Muscle of arm (tissue), 1 donor: ENCODE measurements at regions not wholly inside any gene's neighbourhood (a gene's known extent, or its start where the extent isn't known, plus 50 kb on each side); places are given as distances from the start of the nearest gene placed in this dataset.
"Not testable (repeated sequence)": the region's sequence is repeated elsewhere in the genome, so short reads cannot be mapped to it uniquely, and the experiment has no call there.

Source experiments
- DNase-seq: peaks from one replicate; pipeline ENCODE4 v3.0.0-alpha.2; 2013

DNA sequence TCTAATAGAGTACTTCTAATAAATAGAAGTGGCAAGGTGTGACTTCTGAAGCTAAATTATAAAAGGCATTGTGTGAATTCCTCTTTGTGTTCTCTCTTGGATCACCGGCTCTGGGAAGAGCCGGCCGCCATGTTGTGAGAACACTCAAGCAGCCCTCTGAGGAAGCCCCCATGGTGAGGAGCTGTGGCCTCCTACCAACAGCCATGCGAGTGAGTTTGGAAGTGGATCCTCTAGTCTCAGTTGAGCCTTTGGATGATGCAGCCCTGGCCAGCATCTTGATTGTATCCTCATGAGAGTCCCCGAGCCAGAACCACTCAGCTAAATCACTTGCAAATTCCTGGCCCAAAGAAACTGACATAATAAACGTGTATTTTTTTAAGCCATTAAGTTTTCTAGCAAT lies 94.5 kb upstream of the CARD11 start:
- DNase-seq = no peak

- no peak for DNase-seq
Measured at GRCh38 chr7:3138997-3139396, 95.3 kb upstream of the CARD11 start.

DNA sequence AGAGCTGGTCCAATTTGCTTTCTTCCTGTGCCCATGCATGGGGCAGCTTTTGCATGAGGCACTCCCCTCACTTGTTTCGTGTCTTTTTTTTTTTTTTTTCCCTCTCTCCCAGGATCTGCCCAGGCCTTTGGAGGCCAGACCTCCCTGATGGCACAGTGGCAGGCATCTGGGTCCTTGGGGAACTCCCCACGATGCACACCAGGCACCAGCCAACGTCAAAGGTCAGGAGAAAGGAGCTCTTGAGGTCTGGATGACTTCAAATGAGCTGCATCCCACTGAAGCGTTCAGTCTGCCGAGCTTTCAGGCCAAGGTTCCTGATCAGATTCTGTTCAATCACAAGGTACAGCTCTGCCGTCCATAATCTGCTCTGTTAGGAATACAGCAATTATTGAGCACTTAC lies 97.2 kb upstream of the CARD11 start:
- DNase-seq = no peak

DNA sequence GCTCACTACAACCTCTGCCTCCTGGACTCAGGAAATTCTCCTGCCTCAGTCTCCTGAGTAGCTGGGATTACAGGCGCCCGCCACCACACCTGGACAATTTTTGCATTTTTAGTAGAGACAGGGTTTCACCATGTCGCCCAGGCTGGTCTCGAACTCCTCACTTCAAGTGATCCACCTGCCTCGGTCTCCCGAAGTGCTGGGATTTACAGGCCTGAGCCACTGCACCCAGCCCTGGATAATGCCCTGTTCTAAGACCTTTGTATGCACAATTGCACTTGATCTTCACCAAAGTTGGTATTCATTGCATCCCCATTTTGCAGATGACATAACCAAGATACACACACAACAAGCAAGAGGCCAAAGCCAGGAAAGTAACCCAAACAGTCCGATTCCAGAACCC lies 97.7 kb upstream of the CARD11 start:
- no peak for DNase-seq

DNA sequence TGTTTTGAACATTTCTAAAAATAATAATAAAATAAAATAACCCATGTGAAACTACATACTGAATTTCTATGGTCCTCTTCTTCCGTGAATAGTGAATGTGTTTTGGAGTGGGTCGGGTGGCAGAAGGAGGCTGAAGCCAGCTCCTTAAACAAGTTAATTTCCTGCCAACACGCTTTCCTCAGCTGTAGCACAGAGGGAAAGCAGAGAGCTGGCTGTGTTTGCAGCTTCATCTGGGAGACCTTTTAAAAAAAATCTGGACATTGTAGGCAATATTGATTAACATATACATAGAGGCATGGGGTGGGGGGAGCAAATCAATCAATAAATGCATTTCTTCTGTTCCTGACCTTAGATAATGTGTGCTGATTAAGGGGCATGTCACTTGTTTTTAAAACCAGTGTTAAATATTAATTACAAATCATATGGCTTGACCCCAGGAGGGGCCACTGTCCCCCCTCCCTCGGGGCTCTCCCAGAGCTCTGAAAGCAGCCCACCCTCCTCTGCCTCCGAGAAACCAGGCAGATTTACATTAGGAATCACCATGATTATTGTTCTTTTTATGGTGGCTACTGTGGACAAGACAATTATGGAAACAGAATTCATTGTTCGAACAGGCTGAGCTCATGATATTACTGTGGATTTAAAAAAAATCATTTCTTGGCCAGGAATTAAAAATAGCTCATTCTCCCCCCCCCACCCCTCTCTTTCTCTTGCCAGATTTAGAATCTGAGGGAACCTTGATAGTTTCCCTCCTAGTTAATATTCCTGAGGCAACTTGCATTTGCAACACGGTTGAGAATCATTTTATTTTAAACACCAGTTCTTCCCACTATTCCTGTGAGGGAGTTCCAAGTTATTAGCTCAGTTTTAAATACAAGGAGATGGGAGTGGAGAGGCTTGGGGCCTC lies 100.5 kb upstream of the CARD11 start:
- DNase-seq = peak; percentile 14

GRCh38 chr7:3144776-3145125 lies 101.1 kb upstream of the CARD11 start:
- not testable (repeated sequence) for DNase-seq

DNA sequence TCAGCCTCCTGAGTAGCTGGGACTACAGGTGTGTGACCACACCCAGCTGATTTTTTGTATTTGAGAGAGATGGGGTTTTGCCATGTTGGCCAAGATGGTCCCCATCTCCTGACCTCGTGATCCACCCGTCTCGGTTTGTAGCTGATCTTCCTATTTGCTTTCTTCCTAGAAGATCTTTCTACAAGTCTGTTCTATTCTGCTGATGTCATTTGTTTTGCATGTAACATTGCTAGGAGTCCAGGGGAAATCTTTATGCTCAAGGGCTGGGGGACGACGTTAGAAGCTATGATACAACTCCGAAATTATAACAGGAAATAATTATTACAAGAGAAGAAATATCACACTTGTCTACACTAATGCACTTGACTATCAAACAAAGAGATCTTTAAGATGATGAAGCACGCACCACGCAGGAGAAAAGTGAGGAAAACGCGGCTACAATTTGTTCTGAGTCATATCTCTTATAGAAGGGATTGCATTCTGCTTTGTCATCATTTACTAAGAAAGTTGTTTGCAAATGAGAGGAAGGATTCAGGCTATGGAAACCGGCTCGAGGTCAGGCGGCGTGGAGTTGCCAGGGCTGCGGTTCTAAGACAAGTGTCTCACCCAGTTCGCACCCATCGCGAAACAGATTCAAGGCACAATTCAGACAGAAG lies 103.0 kb upstream of the CARD11 start:
- no peak for DNase-seq

DNA sequence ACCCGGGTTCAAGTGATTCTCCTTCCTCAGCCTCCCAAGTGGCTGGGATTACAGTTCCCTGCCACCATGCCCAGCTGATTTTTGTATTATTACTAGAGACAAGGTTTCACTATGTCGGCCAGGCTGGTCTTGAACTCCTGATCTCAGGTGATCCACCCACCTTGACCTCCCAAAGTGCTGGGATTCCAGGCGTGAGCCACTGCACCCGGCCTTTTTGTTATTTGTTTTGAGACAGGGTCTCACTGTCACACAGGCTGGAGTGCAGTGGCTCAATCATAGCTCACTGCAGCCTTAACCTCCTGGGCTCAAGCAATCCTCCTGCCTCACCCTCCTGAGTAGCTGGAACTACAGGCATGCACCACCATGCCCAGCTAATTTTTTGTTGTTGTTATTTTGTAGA lies 104.8 kb upstream of the CARD11 start:
- not testable (repeated sequence) for DNase-seq

DNA sequence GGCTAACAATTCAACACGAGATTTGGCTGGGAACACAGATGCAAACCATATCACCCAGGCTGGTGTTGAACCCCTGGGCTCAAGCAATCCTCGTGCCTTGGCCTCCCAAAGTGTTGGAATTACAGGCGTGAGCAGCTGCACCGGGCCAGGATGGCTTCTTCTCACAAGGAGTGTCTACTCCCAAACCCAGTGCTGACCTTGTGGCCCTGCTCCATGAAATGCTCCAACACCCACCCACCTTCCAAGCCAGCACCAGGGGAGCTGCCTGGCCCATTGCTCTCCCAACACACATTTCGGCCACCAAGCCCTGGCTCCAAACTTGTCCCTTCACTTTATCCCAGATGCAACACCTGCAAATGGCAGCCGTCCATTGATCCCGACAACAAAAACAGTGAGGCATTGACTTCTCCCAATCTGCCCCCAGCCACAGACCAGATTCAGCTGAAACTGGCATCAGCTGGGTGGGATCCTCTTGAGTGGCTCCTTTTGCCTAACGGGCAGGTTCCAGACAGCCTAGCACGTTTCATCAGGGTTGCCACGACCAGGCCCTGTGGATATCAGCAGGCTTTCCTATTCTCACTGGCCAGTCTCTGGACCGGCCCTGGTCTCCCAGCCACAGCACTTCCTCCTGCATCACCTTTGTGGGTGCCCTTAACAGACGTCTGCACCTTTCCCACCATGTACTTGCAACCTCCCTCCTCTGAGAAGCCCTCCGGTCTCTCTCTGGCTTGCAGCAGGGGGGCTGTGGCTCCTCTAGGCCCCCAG lies 105.7 kb upstream of the CARD11 start:
- no peak for DNase-seq

DNA sequence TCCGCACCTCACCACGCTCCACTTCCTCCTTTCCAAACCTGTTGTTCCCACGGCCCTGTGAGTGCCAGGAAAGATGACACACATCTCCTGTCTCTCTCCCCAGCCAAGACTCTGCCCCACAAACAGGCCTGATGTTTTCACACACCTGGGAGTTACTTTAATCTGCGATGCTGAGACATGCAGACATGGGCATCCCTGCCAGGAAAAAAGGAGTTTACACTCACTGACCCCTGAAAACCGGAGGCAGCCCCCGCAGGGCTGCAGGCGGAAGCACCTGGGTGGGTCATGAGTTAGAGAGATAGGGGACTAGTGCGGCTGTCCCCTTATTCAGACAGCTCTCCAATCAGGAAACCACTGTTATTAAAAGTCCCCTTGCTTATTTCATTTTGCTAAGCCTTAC lies 106.4 kb upstream of the CARD11 start:
- DNase-seq = no peak

DNA sequence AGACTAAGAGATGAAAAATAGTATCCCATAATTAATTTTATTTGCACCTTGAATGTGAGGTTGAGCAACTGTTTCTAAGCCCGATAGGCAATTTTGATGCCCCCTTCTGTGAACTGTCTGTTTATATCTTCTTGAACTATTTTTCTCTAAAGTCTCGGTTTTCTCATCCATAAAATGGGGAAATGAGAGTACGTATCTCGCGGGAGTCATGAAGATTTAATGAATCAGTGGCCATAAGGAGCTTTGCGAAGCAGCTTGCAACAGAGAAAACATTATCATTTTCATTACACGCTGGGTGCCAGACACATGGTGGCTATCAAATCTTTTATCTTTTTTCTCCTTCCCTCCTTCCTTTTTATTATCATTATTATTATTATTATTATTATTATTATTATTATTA lies 108.1 kb upstream of the CARD11 start:
- no peak for DNase-seq

DNA sequence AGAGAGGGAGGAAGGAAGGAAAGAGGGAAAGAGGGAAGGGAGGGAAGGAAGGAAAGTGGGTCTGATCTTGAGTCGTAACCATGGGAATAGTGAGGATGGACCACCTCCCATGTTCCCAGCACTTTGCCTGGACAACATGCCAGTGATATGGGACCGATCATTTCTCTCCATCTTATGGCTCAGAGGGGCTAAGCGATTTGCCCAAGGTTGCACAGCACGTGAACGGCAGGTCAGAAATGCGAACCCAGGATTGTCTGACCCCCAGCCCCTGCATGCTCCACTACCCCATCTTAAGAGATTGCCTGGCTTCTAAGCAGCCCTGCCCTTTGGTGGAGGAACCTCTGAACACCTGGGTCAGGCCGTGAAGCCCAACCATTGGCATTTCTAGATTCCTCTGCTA lies 109.0 kb upstream of the CARD11 start:
- no peak for DNase-seq

DNA sequence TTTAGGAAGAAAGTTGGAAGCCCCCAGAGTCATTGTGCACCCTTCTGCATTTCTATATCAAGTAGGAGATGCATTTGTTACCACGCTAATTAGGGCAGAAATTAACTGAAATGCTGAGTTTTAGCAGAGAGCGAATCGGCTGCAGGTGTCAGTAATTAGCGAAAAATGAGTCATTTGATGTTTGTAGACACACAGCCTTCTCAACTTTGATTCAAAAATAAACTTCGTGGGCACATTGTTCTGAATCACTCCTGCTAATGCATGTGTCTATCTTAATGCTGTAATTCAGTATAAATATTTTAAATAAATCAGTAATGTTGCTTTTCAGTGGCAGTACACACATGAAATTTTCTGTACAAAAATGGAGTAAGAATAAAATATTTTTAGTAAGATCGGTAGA lies 109.5 kb upstream of the CARD11 start:
- DNase-seq = no peak

- DNase-seq = no peak
Measured at GRCh38 chr7:3154317-3154716, 110.7 kb upstream of the CARD11 start.

- DNase-seq = no peak
Measured at GRCh38 chr7:3154881-3155494, 111.3 kb upstream of the CARD11 start.

- no peak for DNase-seq
Measured at GRCh38 chr7:3156508-3156907, 112.8 kb upstream of the CARD11 start.

DNA sequence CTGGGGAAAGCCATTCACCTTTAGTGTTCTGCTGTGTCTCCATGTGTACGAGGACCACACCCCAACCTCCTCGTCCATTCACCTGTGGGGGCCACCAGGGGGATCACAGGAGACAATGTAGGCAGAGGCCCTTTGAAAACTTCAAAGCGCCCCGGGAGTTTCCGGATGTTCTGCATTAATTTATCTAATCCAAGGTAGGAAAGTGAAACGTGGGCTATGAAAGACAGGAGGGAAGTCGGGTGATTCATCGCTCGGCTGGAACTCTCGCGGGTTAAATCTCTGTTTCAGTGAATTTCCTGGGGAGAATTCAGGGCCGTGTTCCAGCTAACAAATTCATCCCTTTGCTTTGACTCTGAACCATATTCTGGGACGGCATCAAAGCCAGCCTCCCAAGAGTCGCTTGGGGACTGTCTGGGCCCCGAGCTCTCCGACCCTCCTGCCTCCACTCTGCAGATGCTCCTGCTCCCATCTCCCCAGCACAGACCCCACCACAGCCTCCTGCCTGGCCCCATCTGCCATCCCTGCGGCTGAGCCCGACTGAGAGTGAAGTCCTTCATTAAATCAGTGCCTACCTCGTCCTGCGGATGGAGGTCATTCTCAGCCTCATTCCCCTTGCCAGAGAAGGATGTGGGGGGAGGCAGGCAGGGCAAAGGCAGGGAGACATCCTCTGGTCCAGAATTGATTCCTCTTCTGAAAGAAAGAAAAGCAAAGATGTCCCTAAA lies 114.1 kb upstream of the CARD11 start:
- peak; percentile 35 for DNase-seq

- DNase-seq = peak; percentile 61
Measured at GRCh38 chr7:3158341-3158760, 114.7 kb upstream of the CARD11 start.

DNA sequence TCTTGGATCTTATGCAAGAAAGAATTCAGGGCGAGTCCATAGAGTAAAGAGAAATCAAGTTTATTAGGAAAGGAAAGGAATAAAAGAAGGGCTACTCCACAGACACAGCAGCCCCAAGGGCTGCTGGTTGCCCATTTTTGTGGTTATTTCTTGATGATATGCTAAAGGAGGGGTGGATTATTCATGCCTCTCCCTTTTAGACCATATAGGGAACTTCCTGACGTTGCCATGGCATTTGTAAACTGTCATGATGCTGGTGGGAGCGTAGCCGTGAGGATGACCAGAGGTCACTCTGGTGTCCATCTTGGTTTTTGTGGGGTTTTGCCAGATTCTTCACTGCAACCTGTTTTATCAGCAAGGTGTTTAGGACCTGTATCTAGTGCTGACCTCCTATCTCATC lies 115.4 kb upstream of the CARD11 start:
- no peak for DNase-seq

- DNase-seq = no peak
Measured at GRCh38 chr7:3159445-3159844, 115.8 kb upstream of the CARD11 start.

DNA sequence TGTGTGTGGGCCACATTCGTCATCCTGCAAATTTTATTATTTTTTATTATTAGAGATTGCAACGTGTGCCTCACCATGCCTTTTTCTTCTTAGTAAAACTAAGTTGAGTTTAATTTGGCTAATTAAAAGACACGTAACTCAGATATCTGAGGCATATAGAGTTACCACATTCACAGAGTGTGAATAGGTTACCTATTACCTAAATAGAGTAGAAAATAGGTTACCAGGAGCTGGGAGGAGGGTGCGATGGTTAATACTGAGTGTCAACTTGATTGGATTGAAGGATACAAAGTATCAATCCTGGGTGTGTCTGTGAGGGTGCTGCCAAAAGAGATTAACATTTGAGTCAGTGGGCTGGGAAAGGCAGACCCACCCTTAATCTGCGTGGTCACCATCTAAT lies 116.3 kb upstream of the CARD11 start:
- DNase-seq = not testable (repeated sequence)

DNA sequence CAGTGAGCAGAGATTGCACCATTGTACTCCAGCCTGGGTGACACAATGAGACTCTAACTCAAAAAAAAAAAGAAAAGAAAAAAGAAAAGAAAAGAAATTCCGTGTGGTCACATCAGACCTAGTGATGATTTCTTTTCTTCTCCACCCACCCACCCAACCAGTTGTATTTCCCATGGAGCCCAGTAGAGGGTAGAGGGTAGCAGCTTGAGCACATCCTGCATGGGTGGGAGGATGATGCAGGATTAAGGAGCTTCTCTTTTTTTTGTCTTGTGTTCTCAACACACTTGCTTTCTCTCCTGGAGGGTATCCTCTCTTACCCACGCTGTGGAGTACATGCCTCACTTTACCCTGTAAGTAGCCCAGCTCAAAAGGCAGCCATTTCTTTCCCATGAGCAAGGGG lies 118.6 kb upstream of the CARD11 start:
- no peak for DNase-seq
